MM.1S (cell line): ENCODE measurements at regions not wholly inside any gene's neighbourhood (a gene's known extent, or its start where the extent isn't known, plus 50 kb on each side); places are given as distances from the start of the nearest gene placed in this dataset.

Experiments used
- DNase-seq: peaks from one replicate; pipeline ENCODE4 v3.0.0-alpha.2; 2015
- H2AFZ ChIP-seq: fragments of 300-600 bp; sonication (generic); 2 replicates; pipeline ENCODE4 v1.6.0; 2016; ENCODE audit warnings: antibody characterized with exemption, low read length
- H3F3A ChIP-seq: fragments of 300-600 bp; sonication (generic); 2 replicates; pipeline ENCODE4 v1.6.1; 2016; ENCODE audit warnings: mild to moderate bottlenecking, antibody characterized with exemption, low read length, moderate library complexity, mixed read lengths; ENCODE audit not compliant: insufficient read depth
- H3K27ac ChIP-seq: fragments of 300-600 bp; sonication (generic); 2 replicates; pipeline ENCODE4 v1.5.1; 2016; ENCODE audit warnings: mild to moderate bottlenecking, low read length
- H3K27me3 ChIP-seq: fragments of 300-600 bp; sonication (generic); replicated peaks from 2 replicates; pipeline ENCODE4 v1.6.0; 2016; ENCODE audit warnings: low read length; ENCODE audit not compliant: insufficient read depth
- H3K36me3 ChIP-seq: fragments of 300-600 bp; sonication (generic); replicated peaks from 2 replicates; pipeline ENCODE4 v1.6.1; 2016; ENCODE audit warnings: mild to moderate bottlenecking, low read length, mixed read lengths; ENCODE audit not compliant: insufficient read depth
- H3K4me1 ChIP-seq: fragments of 300-600 bp; sonication (generic); 2 replicates; pipeline ENCODE4 v1.6.1; 2016; ENCODE audit warnings: low read length, mixed read lengths
- H3K4me2 ChIP-seq: fragments of 300-600 bp; sonication (generic); 2 replicates; pipeline ENCODE4 v1.6.0; 2016; ENCODE audit warnings: low read depth, low read length
- H3K4me3 ChIP-seq: fragments of 300-600 bp; sonication (generic); 2 replicates; pipeline ENCODE4 v1.5.1; 2016; ENCODE audit warnings: low read length, mixed read lengths
- H3K79me2 ChIP-seq: fragments of 300-600 bp; sonication (generic); 2 replicates; pipeline ENCODE4 v1.6.1; 2016; ENCODE audit warnings: mixed run types, low read length, mixed read lengths
- H3K9ac ChIP-seq: fragments of 300-600 bp; sonication (generic); 2 replicates; pipeline ENCODE4 v1.6.1; 2016; ENCODE audit warnings: low read length, mixed read lengths
- H3K9me2 ChIP-seq: fragments of 300-600 bp; sonication (generic); replicated peaks from 2 replicates; pipeline ENCODE4 v1.6.1; 2016; ENCODE audit warnings: mild to moderate bottlenecking, low read length, mixed read lengths; ENCODE audit not compliant: insufficient read depth
- H3K9me3 ChIP-seq: fragments of 300-600 bp; sonication (generic); replicated peaks from 2 replicates; pipeline ENCODE4 v1.6.1; 2016; ENCODE audit warnings: mild to moderate bottlenecking, low read length, mixed read lengths; ENCODE audit not compliant: insufficient read depth
- H4K20me1 ChIP-seq: fragments of 300-600 bp; sonication (generic); 2 replicates; pipeline ENCODE4 v1.6.1; 2016; ENCODE audit warnings: mild to moderate bottlenecking, low read length, moderate library complexity, mixed read lengths; ENCODE audit not compliant: insufficient read depth
- CTCF ChIP-seq: fragments of 300-600 bp; sonication (generic); IDR thresholded peaks from 2 replicates; pipeline ENCODE4 v1.5.1; 2016; ENCODE audit warnings: antibody characterized with exemption, low read length, mixed read lengths
- EZH2 ChIP-seq: fragments of 300-600 bp; sonication (generic); optimal IDR thresholded peaks from 2 replicates; pipeline ENCODE3; 2017; ENCODE audit warnings: low read depth, mild to moderate bottlenecking, antibody characterized with exemption, low read length, mixed read lengths
- EZH2phosphoT487 ChIP-seq: fragments of 300-600 bp; sonication (generic); IDR thresholded peaks from 2 replicates; pipeline ENCODE4 v1.6.1; 2018; ENCODE audit warnings: antibody characterized with exemption, low read length

GRCh38 chr2:221200184-221200839 lies 371.8 kb downstream of the EPHA4 start:
- no peak for DNase-seq
- no peaks in the 10 kb centered on the region for H3K79me2 ChIP-seq
- TF ChIP-seq CTCF (no peak), EZH2phosphoT487 (no peak)
- H3K4me2 ChIP-seq: no peak overlapping the region
- H3K4me1 ChIP-seq: peaks cover 12% of the 10 kb centered on the region
- no peak overlapping the region for H3K4me3 ChIP-seq
- H3K36me3 ChIP-seq: no peaks in the 10 kb centered on the region
- H3F3A ChIP-seq: no peaks in the 10 kb centered on the region
- no peak overlapping the region for H3K9ac ChIP-seq
- H4K20me1 ChIP-seq: no peaks in the 10 kb centered on the region
- H2AFZ ChIP-seq: no peak overlapping the region
- no peak overlapping the region for H3K27ac ChIP-seq
- no peaks in the 10 kb centered on the region for H3K27me3 ChIP-seq
- H3K9me3 ChIP-seq: no peaks in the 10 kb centered on the region
- H3K9me2 ChIP-seq: no peaks in the 10 kb centered on the region

- H3K9me3 ChIP-seq: no peaks in the 10 kb centered on the region
- peak overlapping the region; percentile 10; the same call in 1 of the 2 replicates for H3K4me2 ChIP-seq
- peaks cover 12% of the 10 kb centered on the region for H3K4me1 ChIP-seq
- H3K4me3 ChIP-seq: no peak overlapping the region
- no peaks in the 10 kb centered on the region for H3K79me2 ChIP-seq
- no peak overlapping the region for H2AFZ ChIP-seq
- no peaks in the 10 kb centered on the region for H3K9me2 ChIP-seq
- no peaks in the 10 kb centered on the region for H3K36me3 ChIP-seq
- no peak overlapping the region for H3K9ac ChIP-seq
- H3K27me3 ChIP-seq: no peaks in the 10 kb centered on the region
- H4K20me1 ChIP-seq: no peaks in the 10 kb centered on the region
- TF ChIP-seq EZH2phosphoT487 (no peak), CTCF (no peak), EZH2 (no peak)
- no peak for DNase-seq
- peak overlapping the region; percentile 21; the same call in 1 of the 2 replicates for H3K27ac ChIP-seq
- H3F3A ChIP-seq: no peaks in the 10 kb centered on the region
Measured at GRCh38 chr2:221202431-221202830, 369.7 kb downstream of the EPHA4 start.

- no peaks in the 10 kb centered on the region for H3K36me3 ChIP-seq
- H3K9me2 ChIP-seq: no peaks in the 10 kb centered on the region
- no peaks in the 10 kb centered on the region for H3K27me3 ChIP-seq
- H4K20me1 ChIP-seq: no peaks in the 10 kb centered on the region
- peak overlapping the region; percentile 21; the same call in 1 of the 2 replicates for H3K27ac ChIP-seq
- no peak for TF ChIP-seq EZH2phosphoT487
- no peak for TF ChIP-seq CTCF
- no peak for TF ChIP-seq EZH2
- no peaks in the 10 kb centered on the region for H3K79me2 ChIP-seq
- DNase-seq: peak; percentile 54
- H3K4me1 ChIP-seq: peaks cover 12% of the 10 kb centered on the region
- no peaks in the 10 kb centered on the region for H3F3A ChIP-seq
- H3K4me2 ChIP-seq: peak overlapping the region; percentile 19; the same call in 1 of the 2 replicates
- no peak overlapping the region for H3K9ac ChIP-seq
- no peak overlapping the region for H2AFZ ChIP-seq
- H3K4me3 ChIP-seq: no peak overlapping the region
- H3K9me3 ChIP-seq: no peaks in the 10 kb centered on the region
Measured at GRCh38 chr2:221203125-221203524, 369.0 kb downstream of the EPHA4 start.
